Hematopoietic multipotent progenitor cell treated with erythropoietin and hydrocortisone succinate and interleukin-3 and kit ligand, for 8 days (in vitro differentiated cells): ENCODE measurements at regions not wholly inside any gene's neighbourhood (a gene's known extent, or its start where the extent isn't known, plus 50 kb on each side); places are given as distances from the start of the nearest gene placed in this dataset.

ENCODE experiments used
- DNase-seq: peaks from one replicate; pipeline ENCODE4 v3.0.0-alpha.2; 2015

DNA sequence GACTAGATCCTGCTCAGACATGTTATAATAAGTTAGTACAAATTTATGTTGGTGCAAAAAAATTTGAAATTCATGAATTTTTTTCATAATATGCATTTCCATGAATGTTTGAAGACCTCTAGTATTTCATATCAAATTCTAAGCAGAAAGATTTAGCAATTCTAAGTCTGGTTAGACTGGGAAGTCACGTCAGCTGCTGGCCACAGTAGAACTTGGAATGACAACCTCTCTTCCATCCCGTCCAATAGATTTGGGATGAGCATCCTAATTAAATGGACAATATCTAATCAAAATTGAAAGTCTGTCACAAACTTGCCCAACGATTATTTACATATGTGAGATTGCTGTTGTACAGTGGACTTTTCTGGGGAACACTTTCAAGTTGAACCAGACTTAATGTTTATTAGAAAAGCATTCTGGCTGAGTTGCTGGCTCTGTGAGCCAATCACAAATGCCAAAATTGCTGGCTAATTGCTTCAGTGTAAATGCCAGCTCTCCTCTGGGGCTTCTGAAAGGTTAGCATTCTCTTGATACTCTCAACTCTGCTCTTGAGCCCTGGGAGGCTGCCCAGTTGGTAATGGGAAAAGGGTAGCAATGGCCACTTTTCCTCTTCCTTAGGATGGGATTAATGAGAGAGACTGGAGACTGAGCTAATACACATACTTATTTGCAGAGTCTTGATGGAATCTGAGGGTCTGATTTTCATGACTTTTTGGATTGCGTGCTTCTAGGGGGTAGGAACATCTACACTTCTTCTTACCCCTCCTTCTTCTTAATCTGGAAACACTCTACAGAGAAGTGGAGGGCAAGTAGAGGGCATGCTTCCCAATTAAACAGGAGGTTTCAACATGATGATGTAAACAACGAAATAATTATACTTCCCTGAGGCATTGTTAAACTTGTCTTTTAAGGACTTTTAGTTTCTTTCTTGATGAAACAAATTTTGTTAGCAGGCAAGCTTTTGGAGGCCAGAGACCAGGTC lies 253.5 kb downstream of the BAMBI start:
- DNase-seq: no peak

- DNase-seq: no peak
Observed at GRCh38 chr10:28935061-28935460, 257.7 kb downstream of the BAMBI start.

- no peak for DNase-seq
Observed at GRCh38 chr10:28937959-28938358, 260.6 kb downstream of the BAMBI start.

- DNase-seq: no peak
Observed at GRCh38 chr10:28938745-28939144, 261.4 kb downstream of the BAMBI start.

GRCh38 chr10:28939281-28940157 lies 262.2 kb downstream of the BAMBI start:
- no peak for DNase-seq

GRCh38 chr10:28940158-28940888 lies 263.0 kb downstream of the BAMBI start:
- no peak for DNase-seq

GRCh38 chr10:28942012-28942411 lies 264.7 kb downstream of the BAMBI start:
- no peak for DNase-seq

DNA sequence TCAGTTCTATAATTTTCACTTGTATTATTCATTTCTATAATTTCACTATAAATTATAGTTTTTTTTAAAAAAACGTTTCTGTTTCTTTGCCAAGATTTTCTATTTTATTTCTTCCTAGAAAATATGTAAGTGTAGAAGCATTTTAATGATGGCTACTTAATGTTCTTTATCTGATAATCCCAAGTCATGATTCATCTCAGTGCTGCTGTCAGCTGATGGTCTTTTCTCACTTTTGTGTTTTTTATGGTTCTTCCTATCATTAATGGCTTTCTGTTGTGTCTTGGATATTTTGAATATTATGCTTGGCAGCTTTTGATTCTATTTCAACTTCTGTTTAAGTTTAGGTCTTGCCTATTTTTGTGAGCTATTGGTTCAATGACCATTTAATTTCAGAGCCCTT lies 268.6 kb downstream of the BAMBI start:
- no peak for DNase-seq

- DNase-seq: no peak
Observed at GRCh38 chr10:28946479-28946878, 269.2 kb downstream of the BAMBI start.

DNA sequence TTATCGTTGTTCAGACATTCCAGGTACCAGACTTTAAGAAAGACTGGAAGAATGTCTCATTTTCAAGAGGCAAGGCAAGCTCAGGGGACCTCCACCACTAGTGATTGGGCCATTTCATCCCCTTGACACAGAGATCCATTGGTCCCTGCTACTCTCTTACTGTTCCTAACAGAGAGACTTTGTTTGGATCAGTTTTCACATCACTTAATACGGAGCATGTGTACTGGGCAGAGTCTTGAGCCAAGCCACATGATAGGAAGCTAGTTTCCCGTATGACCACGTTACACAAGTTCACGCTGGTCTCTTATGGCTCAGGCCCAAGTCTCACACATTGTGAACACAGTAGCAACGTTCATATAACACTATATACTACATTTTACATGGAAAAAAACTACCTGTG lies 269.9 kb downstream of the BAMBI start:
- no peak for DNase-seq

DNA sequence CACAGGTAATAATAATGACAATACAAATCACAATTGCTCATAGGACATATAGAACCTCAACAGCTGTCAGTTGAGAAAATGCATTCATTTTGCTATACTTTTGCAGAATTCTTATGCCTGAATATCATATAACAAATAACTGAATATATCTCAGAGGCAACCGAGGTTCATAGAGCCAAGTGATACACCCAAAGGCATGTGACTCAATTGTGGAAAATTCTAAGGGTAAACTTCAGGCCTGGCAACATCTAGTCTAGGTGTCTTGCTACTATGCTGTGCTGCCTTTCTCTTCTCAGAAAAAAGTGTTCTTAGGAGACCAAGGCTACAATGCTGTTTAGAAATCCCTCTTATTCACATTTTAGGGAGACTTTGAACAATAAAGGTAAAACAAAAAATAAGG lies 270.7 kb downstream of the BAMBI start:
- no peak for DNase-seq

DNA sequence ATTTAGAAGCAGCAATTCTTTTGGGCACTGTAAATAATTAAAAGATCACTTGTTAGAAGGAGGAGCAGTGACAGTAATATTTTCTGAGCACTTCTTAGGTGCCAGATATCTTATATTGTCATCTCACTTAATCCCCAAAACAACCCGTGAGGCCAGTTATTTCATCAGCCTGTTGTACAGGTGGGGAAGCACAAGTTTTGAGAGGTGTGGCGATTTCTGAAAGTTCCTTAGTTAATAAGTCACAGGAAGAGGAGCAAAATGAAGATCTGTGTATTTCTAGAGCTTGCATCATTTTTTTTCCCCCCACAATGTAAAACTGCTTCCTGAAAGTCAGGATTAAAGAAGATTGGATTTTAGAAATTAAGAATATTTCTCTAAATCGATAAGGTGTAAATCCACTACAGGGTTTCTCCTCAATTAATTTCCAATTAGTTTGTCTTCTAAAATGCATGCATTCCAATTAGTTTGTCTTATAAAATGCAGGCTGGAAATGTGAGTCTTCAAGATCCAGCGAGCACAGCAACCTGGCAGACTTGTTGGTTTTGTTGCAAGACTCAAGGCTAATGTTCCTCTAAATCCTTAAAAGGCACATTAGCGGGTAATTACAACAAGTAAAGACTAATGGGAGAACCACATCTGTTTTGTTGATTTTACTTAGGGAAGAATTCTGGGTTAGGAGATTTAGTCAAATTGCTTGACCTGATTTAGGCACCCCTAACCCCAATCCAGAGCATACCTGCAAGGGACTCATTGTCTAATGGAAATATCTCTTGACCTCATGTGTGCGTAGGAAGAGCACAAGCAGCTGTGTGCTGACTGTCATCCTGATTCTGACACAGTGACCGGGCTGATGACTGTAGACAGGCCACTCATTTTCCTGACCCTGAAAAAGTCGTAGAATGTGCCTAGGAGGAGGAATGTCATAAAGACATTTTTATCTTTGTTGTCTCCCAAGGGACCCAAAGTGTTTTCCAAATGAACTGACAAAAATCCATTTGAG lies 272.0 kb downstream of the BAMBI start:
- DNase-seq: no peak

- DNase-seq: no peak
Observed at GRCh38 chr10:28951484-28951883, 274.2 kb downstream of the BAMBI start.

GRCh38 chr10:28952523-28952922 lies 275.2 kb downstream of the BAMBI start:
- no peak for DNase-seq

DNA sequence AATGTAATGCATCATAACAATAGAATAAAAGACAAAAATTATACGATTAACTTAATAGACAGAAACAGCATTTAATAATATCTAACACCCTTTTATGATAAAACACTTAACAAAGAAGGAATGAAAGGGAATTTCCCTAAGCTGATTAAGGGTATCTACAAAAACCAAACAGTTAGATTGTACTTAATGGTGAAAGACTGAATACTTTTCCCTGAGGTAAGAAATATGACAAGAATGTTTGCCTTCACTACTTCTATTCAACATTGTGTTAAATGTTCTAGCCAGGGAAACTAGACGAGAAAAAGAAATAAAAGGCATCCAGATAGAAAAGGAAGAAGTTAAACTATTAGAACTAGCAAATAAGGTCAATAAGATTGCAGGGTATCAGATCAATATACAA lies 276.9 kb downstream of the BAMBI start:
- DNase-seq: no peak

DNA sequence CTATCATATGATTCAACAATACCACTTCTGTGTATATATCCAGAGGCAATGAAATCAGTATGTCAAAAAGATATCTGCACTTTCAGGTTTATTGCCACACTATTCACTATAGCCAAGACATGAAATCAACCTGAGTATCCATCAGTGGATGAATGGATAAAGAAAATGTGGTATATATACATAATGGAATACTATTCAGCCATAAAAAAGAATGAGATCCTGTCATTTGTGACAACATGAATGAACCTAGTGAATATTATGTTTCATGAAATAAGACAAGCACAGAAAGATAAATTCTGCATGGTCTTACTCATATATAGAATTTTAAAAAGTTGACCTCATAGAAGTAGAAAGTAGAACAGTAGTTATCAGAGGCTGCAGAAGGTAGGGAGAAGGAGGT lies 281.1 kb downstream of the BAMBI start:
- DNase-seq: no peak

- DNase-seq: no peak
Observed at GRCh38 chr10:28959850-28960501, 282.7 kb downstream of the BAMBI start.

DNA sequence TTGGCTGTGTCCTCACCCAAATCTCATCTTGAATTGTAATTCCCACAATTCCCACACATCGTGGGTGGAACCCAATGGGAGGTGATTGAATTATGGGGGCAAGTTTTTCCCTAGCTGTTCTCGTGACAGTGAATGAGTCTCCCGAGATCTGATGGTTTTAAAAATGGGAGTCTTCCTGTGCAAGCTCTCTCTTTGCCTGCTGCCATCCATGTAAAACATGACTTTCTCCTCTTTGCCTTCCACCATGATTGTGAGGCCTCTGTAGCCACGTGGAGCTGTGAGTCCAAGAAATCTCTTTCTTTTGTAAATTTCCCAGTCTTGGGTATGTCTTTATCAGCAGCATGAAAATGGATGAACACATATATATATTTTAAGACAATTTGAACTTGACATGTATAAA lies 285.4 kb downstream of the BAMBI start:
- DNase-seq: no peak

GRCh38 chr10:28963539-28964221 lies 286.4 kb downstream of the BAMBI start:
- DNase-seq: no peak

- no peak for DNase-seq
Observed at GRCh38 chr10:28965937-28966336, 288.6 kb downstream of the BAMBI start.

- DNase-seq: no peak
Observed at GRCh38 chr10:28967031-28967430, 289.7 kb downstream of the BAMBI start.
